Gastrocnemius medialis (tissue), 4 donors: ENCODE measurements at regions not wholly inside any gene's neighbourhood (a gene's known extent, or its start where the extent isn't known, plus 50 kb on each side); places are given as distances from the start of the nearest gene placed in this dataset.

Experiments used
- CTCF ChIP-seq, 5 experiments: fragments of 450-650 bp in 3 of 5; fragments of 200-600 bp in 2 of 5; sonication (generic) in 2 of 5; IDR thresholded peaks in 4 of 5; conservative IDR thresholded peaks in 1 of 5; 1 replicate in 4 of 5; 2 replicates in 1 of 5; pipeline ENCODE4 v1.5.1; 2016 to 2019; ENCODE audit warnings: antibody characterized with exemption in 5 of 5, mild to moderate bottlenecking in 3 of 5, moderate library complexity in 3 of 5
- POLR2A ChIP-seq, 2 donors: fragments of 450-650 bp; IDR thresholded peaks; one replicate each; pipeline ENCODE4 v1.6.1; 2017; ENCODE audit warnings: antibody characterized with exemption in 2 of 2, mild to moderate bottlenecking in 2 of 2, moderate library complexity in 2 of 2

DNA sequence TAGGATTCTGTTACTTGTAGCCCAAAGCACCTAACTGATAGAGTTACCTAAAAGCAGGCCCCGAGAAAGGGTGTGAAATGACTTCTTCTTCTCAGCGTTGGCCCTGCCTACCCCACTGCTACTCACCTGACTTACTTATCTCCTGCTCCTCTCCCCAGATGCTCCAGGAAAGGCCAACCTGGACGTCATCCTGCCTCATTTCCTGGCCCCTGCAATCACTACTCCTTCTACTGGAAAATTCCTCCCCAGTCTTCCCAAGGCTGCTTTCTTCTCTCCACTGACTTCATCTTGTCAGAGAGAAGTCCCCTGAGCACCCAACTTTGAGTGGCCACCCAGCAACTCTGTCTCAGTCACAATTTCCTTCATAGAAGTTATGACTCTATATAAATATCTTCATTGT, 63.4 kb upstream of the KLF7 start:
- TF ChIP-seq CTCF (IDR thresholded peaks at IDR 0.05 in 4 of 5, conservative IDR thresholded peaks at IDR 0.05 in 1 of 5) (no peak), POLR2A (IDR thresholded peaks at IDR 0.05) (no peak)
